Esophagus mucosa (tissue), 1 donor: ENCODE measurements at regions not wholly inside any gene's neighbourhood (a gene's known extent, or its start where the extent isn't known, plus 50 kb on each side); places are given as distances from the start of the nearest gene placed in this dataset.
"Not testable (repeated sequence)": the region's sequence is repeated elsewhere in the genome, so short reads cannot be mapped to it uniquely, and the experiment has no call there.

Experiments used
- ATAC-seq: fragments of 200-7000 bp; cut with Tn5 transposase; one replicate; pipeline ENCODE4 v1.9.1; 2020
- donor health status: DM: yes; HTN: yes; CAD: no.

- no peak for ATAC-seq
Measured at GRCh38 chr15:77838595-77838994, 205.9 kb upstream of the LINGO1 start.

GRCh38 chr15:77838061-77838460, 205.3 kb upstream of the LINGO1 start:
- ATAC-seq, result no peak

GRCh38 chr15:77837649-77838025, 204.9 kb upstream of the LINGO1 start:
- no peak for ATAC-seq

- ATAC-seq, result no peak
Measured at GRCh38 chr15:77836906-77837648, 204.4 kb upstream of the LINGO1 start.

GRCh38 chr15:77836121-77836692, 203.5 kb upstream of the LINGO1 start:
- no peak for ATAC-seq

GRCh38 chr15:77834276-77834990, 201.7 kb upstream of the LINGO1 start:
- no peak for ATAC-seq

- ATAC-seq, result no peak
Measured at GRCh38 chr15:77832874-77833273, 200.2 kb upstream of the LINGO1 start.

- no peak for ATAC-seq
Measured at GRCh38 chr15:77831986-77832385, 199.3 kb upstream of the LINGO1 start.

GRCh38 chr15:77830051-77830468, 197.3 kb upstream of the LINGO1 start:
- peak; percentile 13 for ATAC-seq

- ATAC-seq, result not testable (repeated sequence)
Measured at GRCh38 chr15:77829331-77829730, 196.6 kb upstream of the LINGO1 start.

- no peak for ATAC-seq
Measured at GRCh38 chr15:77827860-77828259, 195.1 kb upstream of the LINGO1 start.

- ATAC-seq, result no peak
Measured at GRCh38 chr15:77826006-77826695, 193.4 kb upstream of the LINGO1 start.

- no peak for ATAC-seq
Measured at GRCh38 chr15:77825546-77825945, 192.8 kb upstream of the LINGO1 start.

GRCh38 chr15:77825252-77825542, 192.5 kb upstream of the LINGO1 start:
- ATAC-seq, result no peak

GRCh38 chr15:77824361-77825251, 191.9 kb upstream of the LINGO1 start:
- no peak for ATAC-seq

- ATAC-seq, result no peak
Measured at GRCh38 chr15:77823736-77824135, 191.0 kb upstream of the LINGO1 start.

- ATAC-seq, result no peak
Measured at GRCh38 chr15:77822631-77823230, 190.0 kb upstream of the LINGO1 start.

GRCh38 chr15:77821959-77822256, 189.2 kb upstream of the LINGO1 start:
- ATAC-seq, result no peak

GRCh38 chr15:77821188-77821958, 188.7 kb upstream of the LINGO1 start:
- peak; percentile 64 for ATAC-seq

- ATAC-seq, result peak; percentile 47
Measured at GRCh38 chr15:77819851-77820728, 187.4 kb upstream of the LINGO1 start.
